SK-N-SH (cell line): ENCODE measurements at regions not wholly inside any gene's neighbourhood (a gene's known extent, or its start where the extent isn't known, plus 50 kb on each side); places are given as distances from the start of the nearest gene placed in this dataset.

Source experiments
- POLR2AphosphoS5 ChIP-seq: IDR thresholded peaks from 2 replicates; pipeline ENCODE4 v1.6.1; 2012; ENCODE audit warnings: low read depth, low read length
- TF ChIP-seq, protein P1 (sequence below): fragments of 200-600 bp; sonication (generic); IDR thresholded peaks from 2 replicates; pipeline ENCODE4 v1.6.1; 2017; ENCODE audit warnings: antibody characterized with exemption, mild to moderate bottlenecking, moderate library complexity

DNA sequence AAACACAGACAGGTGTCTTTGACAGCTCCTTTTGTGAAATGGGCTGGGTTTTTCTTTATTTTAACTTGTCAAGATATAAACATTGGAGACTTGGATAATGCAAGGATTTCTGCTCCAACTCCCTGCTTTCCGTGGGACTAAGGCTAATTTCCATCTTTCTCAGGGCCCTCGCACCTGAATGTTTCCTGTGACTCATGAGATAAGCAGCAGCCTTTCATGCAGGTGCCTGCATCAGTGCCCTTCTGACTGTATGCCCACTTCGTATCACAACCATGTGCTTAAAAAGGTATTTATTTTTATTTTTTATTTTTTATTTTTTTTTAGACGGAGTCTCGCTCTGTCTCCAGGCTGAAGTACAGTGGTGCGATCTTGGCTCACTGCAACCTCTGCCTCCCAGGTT, 736.1 kb downstream of the DOK5 start:
- TF ChIP-seq, protein P1, sequence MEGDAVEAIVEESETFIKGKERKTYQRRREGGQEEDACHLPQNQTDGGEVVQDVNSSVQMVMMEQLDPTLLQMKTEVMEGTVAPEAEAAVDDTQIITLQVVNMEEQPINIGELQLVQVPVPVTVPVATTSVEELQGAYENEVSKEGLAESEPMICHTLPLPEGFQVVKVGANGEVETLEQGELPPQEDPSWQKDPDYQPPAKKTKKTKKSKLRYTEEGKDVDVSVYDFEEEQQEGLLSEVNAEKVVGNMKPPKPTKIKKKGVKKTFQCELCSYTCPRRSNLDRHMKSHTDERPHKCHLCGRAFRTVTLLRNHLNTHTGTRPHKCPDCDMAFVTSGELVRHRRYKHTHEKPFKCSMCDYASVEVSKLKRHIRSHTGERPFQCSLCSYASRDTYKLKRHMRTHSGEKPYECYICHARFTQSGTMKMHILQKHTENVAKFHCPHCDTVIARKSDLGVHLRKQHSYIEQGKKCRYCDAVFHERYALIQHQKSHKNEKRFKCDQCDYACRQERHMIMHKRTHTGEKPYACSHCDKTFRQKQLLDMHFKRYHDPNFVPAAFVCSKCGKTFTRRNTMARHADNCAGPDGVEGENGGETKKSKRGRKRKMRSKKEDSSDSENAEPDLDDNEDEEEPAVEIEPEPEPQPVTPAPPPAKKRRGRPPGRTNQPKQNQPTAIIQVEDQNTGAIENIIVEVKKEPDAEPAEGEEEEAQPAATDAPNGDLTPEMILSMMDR: no peak
- no peak for TF ChIP-seq POLR2AphosphoS5
